Testis (tissue), 2 donors: ENCODE measurements at regions not wholly inside any gene's neighbourhood (a gene's known extent, or its start where the extent isn't known, plus 50 kb on each side); places are given as distances from the start of the nearest gene placed in this dataset.

Experiments
- DNase-seq: peaks from one replicate; pipeline ENCODE4 v3.0.0-alpha.2; 2019
- H3K27ac ChIP-seq, 2 donors: fragments of 200-600 bp; sonication (generic); one replicate each; pipeline ENCODE4 v1.5.1; 2019
- H3K27me3 ChIP-seq: fragments of 200-600 bp; sonication (generic); one replicate; pipeline ENCODE4 v1.5.1; 2019
- H3K36me3 ChIP-seq: fragments of 200-600 bp; sonication (generic); one replicate; pipeline ENCODE4 v1.5.1; 2017; ENCODE audit warnings: low read depth; ENCODE audit errors: missing control alignments
- H3K4me1 ChIP-seq: fragments of 200-600 bp; sonication (generic); one replicate; pipeline ENCODE4 v1.5.1; 2019
- H3K4me3 ChIP-seq, 2 donors: fragments of 200-600 bp; sonication (generic); one replicate each; pipeline ENCODE4 v1.5.1; 2017 to 2019
- H3K9me3 ChIP-seq: fragments of 200-600 bp; sonication (generic); one replicate; pipeline ENCODE4 v1.5.1; 2017
- CTCF ChIP-seq, 3 experiments: fragments of 450-650 bp in 2 of 3; fragments of 200-600 bp in 1 of 3; sonication (generic) in 1 of 3; IDR thresholded peaks; one replicate each; pipeline ENCODE4 v1.5.1; 2016 to 2019; ENCODE audit warnings: antibody characterized with exemption in 3 of 3, mild to moderate bottlenecking in 2 of 3, moderate library complexity in 1 of 3
- POLR2A ChIP-seq: fragments of 450-650 bp; IDR thresholded peaks from one replicate; pipeline ENCODE4 v1.6.1; 2017; ENCODE audit warnings: antibody characterized with exemption, mild to moderate bottlenecking, moderate library complexity
- WGBS, 2 donors: methylation state at CpG; one replicate each; pipeline ENCODE4 v1.1.5; 2018; 5-methylcytosine and 5-hydroxymethylcytosine counted together
- intact Hi-C: fragments of 100-400 bp; cut with DNase I; formaldehyde crosslinking; loops from one replicate; pipeline ENCODE4 v1.15.1; 2023; ENCODE audit warnings: low total_unique reads

GRCh38 chr6:126152372-126152745 lies 166.0 kb downstream of the TRMT11 start:
- Histone ChIP-seq H3K27ac (no peak overlapping the region), H3K27me3 (no peaks in the 10 kb centered on the region), H3K4me1 (no peaks in the 10 kb centered on the region), H3K9me3 (no peaks in the 10 kb centered on the region), H3K36me3 (no peaks in the 10 kb centered on the region), H3K4me3 (no peak overlapping the region)
- TF ChIP-seq CTCF (IDR thresholded peaks at IDR 0.05) (no peak), POLR2A (no peak)
- intact Hi-C loops, result no loop called here
- no peak for DNase-seq

GRCh38 chr6:126153661-126154060 lies 167.3 kb downstream of the TRMT11 start:
- Histone ChIP-seq H3K4me3 (no peak overlapping the region), H3K27ac (no peak overlapping the region), H3K27me3 (no peaks in the 10 kb centered on the region), H3K36me3 (no peaks in the 10 kb centered on the region), H3K9me3 (no peaks in the 10 kb centered on the region), H3K4me1 (no peaks in the 10 kb centered on the region)
- WGBS, 2 donors, result 91 to 92% methylated on average over 3 of the region's 3 CpGs
- no peak for DNase-seq
- TF ChIP-seq CTCF (IDR thresholded peaks at IDR 0.05) (no peak), POLR2A (no peak)
- intact Hi-C loops, result no loop called here

- Histone ChIP-seq H3K27me3 (no peaks in the 10 kb centered on the region), H3K36me3 (no peaks in the 10 kb centered on the region), H3K9me3 (no peaks in the 10 kb centered on the region), H3K4me3 (no peak overlapping the region), H3K27ac (no peak overlapping the region), H3K4me1 (no peaks in the 10 kb centered on the region)
- TF ChIP-seq POLR2A, result no peak
- no peak for TF ChIP-seq CTCF (IDR thresholded peaks at IDR 0.05)
- 76 to 79% methylated on average over 1 of the region's 1 CpG for WGBS, 2 donors
- intact Hi-C loops, result no loop called here
- no peak for DNase-seq
Measured at GRCh38 chr6:126156973-126157372, 170.6 kb downstream of the TRMT11 start.

GRCh38 chr6:126167726-126168125 lies 172.2 kb upstream of the CENPW start:
- Histone ChIP-seq H3K9me3 (no peaks in the 10 kb centered on the region), H3K36me3 (no peaks in the 10 kb centered on the region), H3K27ac (no peak overlapping the region), H3K4me1 (no peaks in the 10 kb centered on the region), H3K27me3 (no peaks in the 10 kb centered on the region), H3K4me3 (no peak overlapping the region)
- WGBS, 2 donors, result 82 to 89% methylated on average over 2 of the region's 2 CpGs
- no peak for DNase-seq
- intact Hi-C loops, result no loop called here
- TF ChIP-seq CTCF (IDR thresholded peaks at IDR 0.05) (no peak), POLR2A (no peak)

GRCh38 chr6:126170433-126170832 lies 169.5 kb upstream of the CENPW start:
- no peaks in the 10 kb centered on the region for H3K27me3 ChIP-seq
- intact Hi-C loops, result no loop called here
- H3K9me3 ChIP-seq, result no peaks in the 10 kb centered on the region
- H3K36me3 ChIP-seq, result no peaks in the 10 kb centered on the region
- H3K27ac ChIP-seq, result no peak overlapping the region
- DNase-seq, result no peak
- H3K4me1 ChIP-seq, result no peaks in the 10 kb centered on the region
- TF ChIP-seq CTCF (IDR thresholded peaks at IDR 0.05) (no peak), POLR2A (no peak)
- H3K4me3 ChIP-seq, result no peak overlapping the region
- 78 to 84% methylated on average over 5 of the region's 5 CpGs for WGBS, 2 donors
